ENCODE measurements at regions not wholly inside any gene's neighbourhood (a gene's known extent, or its start where the extent isn't known, plus 50 kb on each side); places are given as distances from the start of the nearest gene placed in this dataset.

GRCh38 chr15:97140216-97140615 is 809.7 kb downstream of the NR2F2 start:
- Histone ChIP-seq H3K4me3 (ENCODE audit: low read length) (no peak overlapping the region), H3K4me1 (ENCODE audit: control insufficient read depth, insufficient read depth, low read length) (no peaks in the 10 kb centered on the region), H3K9me3 (ENCODE audit: control insufficient read depth, low read depth, low read length) (no peaks in the 10 kb centered on the region), H3K27me3 (ENCODE audit: control insufficient read depth, insufficient read depth, low read length) (no peaks in the 10 kb centered on the region), H3K27ac (ENCODE audit: low read length) (no peak overlapping the region), H3K36me3 (ENCODE audit: control insufficient read depth, insufficient read depth, low read length) (no peaks in the 10 kb centered on the region)
- no CpG with 5 or more reads among the region's 4 CpGs for WGBS (ENCODE audit: insufficient coverage, low lambda C conversion rate)
- no peak for DNase-seq

- Histone ChIP-seq H3K27me3 (ENCODE audit: control insufficient read depth, insufficient read depth, low read length) (no peaks in the 10 kb centered on the region), H3K27ac (ENCODE audit: low read length) (no peak overlapping the region), H3K9me3 (ENCODE audit: control insufficient read depth, low read depth, low read length) (no peaks in the 10 kb centered on the region), H3K36me3 (ENCODE audit: control insufficient read depth, insufficient read depth, low read length) (no peaks in the 10 kb centered on the region), H3K4me1 (ENCODE audit: control insufficient read depth, insufficient read depth, low read length) (no peaks in the 10 kb centered on the region), H3K4me3 (ENCODE audit: low read length) (no peak overlapping the region)
- DNase-seq: no peak
- WGBS (ENCODE audit: insufficient coverage, low lambda C conversion rate): 67% methylated on average over 1 of the region's 1 CpG
Measured at GRCh38 chr15:97141360-97141759, 810.9 kb downstream of the NR2F2 start.

DNA sequence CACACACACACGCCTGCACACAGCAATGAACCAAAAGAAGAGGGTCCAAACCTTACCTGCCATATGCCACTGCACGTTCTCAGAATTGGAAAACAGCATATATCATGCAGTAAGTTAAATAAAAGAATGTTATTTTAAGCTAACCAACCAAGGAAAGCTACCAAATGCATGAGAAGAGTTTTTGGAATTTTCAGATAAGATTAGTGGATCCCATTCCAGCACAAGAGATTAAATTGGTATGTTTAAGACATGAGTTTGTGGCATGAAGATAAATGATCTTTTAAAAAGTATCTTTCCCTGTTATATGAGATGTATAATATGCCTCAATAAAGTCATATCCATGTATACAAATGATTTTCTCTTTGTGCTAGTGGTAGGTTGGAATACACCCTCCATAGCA is 811.4 kb downstream of the NR2F2 start:
- H3K9me3 ChIP-seq (ENCODE audit: control insufficient read depth, low read depth, low read length): no peaks in the 10 kb centered on the region
- no peak overlapping the region for H3K27ac ChIP-seq (ENCODE audit: low read length)
- H3K36me3 ChIP-seq (ENCODE audit: control insufficient read depth, insufficient read depth, low read length): no peaks in the 10 kb centered on the region
- no peak for DNase-seq
- no CpG with 5 or more reads among the region's 2 CpGs for WGBS (ENCODE audit: insufficient coverage, low lambda C conversion rate)
- no peaks in the 10 kb centered on the region for H3K27me3 ChIP-seq (ENCODE audit: control insufficient read depth, insufficient read depth, low read length)
- no peak overlapping the region for H3K4me3 ChIP-seq (ENCODE audit: low read length)
- no peaks in the 10 kb centered on the region for H3K4me1 ChIP-seq (ENCODE audit: control insufficient read depth, insufficient read depth, low read length)

DNA sequence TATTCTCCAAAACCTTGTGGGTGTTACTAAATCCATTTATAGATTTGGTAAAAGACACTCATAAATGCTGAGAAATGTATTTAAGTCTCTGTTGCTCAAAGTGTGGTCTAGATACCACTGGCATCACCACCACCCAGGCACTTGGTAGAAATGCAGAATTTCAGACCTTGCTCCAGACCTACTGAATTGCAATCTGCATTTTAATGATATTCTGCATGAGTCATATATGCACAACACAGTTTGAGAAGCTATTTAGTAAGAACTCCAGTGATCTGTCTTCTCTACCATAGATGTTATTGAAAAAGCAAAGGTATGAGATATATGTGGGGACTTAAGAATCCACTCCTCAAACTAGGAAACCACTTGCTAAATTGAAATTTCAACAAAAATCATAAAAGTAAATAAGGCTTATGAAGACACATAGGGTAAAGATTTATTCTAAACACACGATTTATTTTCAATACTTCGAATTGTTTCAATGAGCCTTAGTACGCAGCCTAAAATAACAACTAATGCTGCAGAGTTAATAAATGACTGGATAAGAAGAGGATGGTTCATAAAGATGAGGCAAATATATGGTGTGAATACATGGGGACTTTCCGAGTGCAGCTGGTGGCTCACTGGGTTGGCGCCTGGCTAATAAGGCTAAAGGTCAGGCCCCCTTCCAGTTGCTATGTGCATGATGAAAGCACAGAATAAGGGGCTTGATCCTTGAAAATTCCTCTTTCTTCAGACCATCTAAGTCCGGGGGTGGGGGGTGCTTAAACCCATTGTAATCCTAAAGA is 813.3 kb downstream of the NR2F2 start:
- 90% methylated on average over 3 of the region's 6 CpGs for WGBS (ENCODE audit: insufficient coverage, low lambda C conversion rate)
- no peaks in the 10 kb centered on the region for H3K27me3 ChIP-seq (ENCODE audit: control insufficient read depth, insufficient read depth, low read length)
- no peak for DNase-seq
- H3K4me3 ChIP-seq (ENCODE audit: low read length): no peak overlapping the region
- H3K36me3 ChIP-seq (ENCODE audit: control insufficient read depth, insufficient read depth, low read length): no peaks in the 10 kb centered on the region
- no peaks in the 10 kb centered on the region for H3K4me1 ChIP-seq (ENCODE audit: control insufficient read depth, insufficient read depth, low read length)
- H3K27ac ChIP-seq (ENCODE audit: low read length): no peak overlapping the region
- H3K9me3 ChIP-seq (ENCODE audit: control insufficient read depth, low read depth, low read length): no peaks in the 10 kb centered on the region

DNA sequence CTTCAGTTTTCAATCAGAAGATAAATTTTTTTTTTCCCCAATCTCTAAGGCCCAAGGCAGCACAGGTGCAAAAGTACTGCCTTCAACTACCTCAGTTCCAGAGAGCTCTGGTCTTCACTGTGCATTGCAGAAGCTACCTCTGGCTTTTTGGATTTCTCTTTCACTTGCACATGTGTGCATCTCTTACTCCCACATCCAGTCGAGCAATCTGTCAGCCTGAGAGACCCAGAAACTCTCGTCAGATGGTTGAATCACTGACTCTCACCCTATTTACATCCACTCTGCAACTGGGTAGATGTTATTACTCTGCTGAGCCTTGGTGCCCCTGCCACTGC is 813.8 kb downstream of the NR2F2 start:
- no peak overlapping the region for H3K27ac ChIP-seq (ENCODE audit: low read length)
- no CpG with 5 or more reads among the region's 2 CpGs for WGBS (ENCODE audit: insufficient coverage, low lambda C conversion rate)
- H3K4me3 ChIP-seq (ENCODE audit: low read length): no peak overlapping the region
- no peaks in the 10 kb centered on the region for H3K27me3 ChIP-seq (ENCODE audit: control insufficient read depth, insufficient read depth, low read length)
- DNase-seq: no peak
- H3K9me3 ChIP-seq (ENCODE audit: control insufficient read depth, low read depth, low read length): no peaks in the 10 kb centered on the region
- no peaks in the 10 kb centered on the region for H3K4me1 ChIP-seq (ENCODE audit: control insufficient read depth, insufficient read depth, low read length)
- no peaks in the 10 kb centered on the region for H3K36me3 ChIP-seq (ENCODE audit: control insufficient read depth, insufficient read depth, low read length)

- no peak for DNase-seq
- Histone ChIP-seq H3K27ac (ENCODE audit: low read length) (no peak overlapping the region), H3K36me3 (ENCODE audit: control insufficient read depth, insufficient read depth, low read length) (no peaks in the 10 kb centered on the region), H3K9me3 (ENCODE audit: control insufficient read depth, low read depth, low read length) (no peaks in the 10 kb centered on the region), H3K4me1 (ENCODE audit: control insufficient read depth, insufficient read depth, low read length) (no peaks in the 10 kb centered on the region), H3K27me3 (ENCODE audit: control insufficient read depth, insufficient read depth, low read length) (no peaks in the 10 kb centered on the region), H3K4me3 (ENCODE audit: low read length) (no peak overlapping the region)
- 81% methylated on average over 2 of the region's 18 CpGs for WGBS (ENCODE audit: insufficient coverage, low lambda C conversion rate)
Measured at GRCh38 chr15:97146929-97147870, 813.3 kb upstream of the ARRDC4 start.

GRCh38 chr15:97153356-97153965 is 807.0 kb upstream of the ARRDC4 start:
- Histone ChIP-seq H3K27me3 (ENCODE audit: control insufficient read depth, insufficient read depth, low read length) (no peaks in the 10 kb centered on the region), H3K27ac (ENCODE audit: low read length) (no peak overlapping the region), H3K36me3 (ENCODE audit: control insufficient read depth, insufficient read depth, low read length) (no peaks in the 10 kb centered on the region), H3K4me1 (ENCODE audit: control insufficient read depth, insufficient read depth, low read length) (no peaks in the 10 kb centered on the region), H3K4me3 (ENCODE audit: low read length) (no peak overlapping the region), H3K9me3 (ENCODE audit: control insufficient read depth, low read depth, low read length) (no peaks in the 10 kb centered on the region)
- WGBS (ENCODE audit: insufficient coverage, low lambda C conversion rate): no CpG with 5 or more reads among the region's 1 CpG
- no peak for DNase-seq

GRCh38 chr15:97156739-97157265 is 803.7 kb upstream of the ARRDC4 start:
- DNase-seq: no peak
- H3K36me3 ChIP-seq (ENCODE audit: control insufficient read depth, insufficient read depth, low read length): no peaks in the 10 kb centered on the region
- H3K27ac ChIP-seq (ENCODE audit: low read length): no peak overlapping the region
- H3K27me3 ChIP-seq (ENCODE audit: control insufficient read depth, insufficient read depth, low read length): no peaks in the 10 kb centered on the region
- no peaks in the 10 kb centered on the region for H3K4me1 ChIP-seq (ENCODE audit: control insufficient read depth, insufficient read depth, low read length)
- no peak overlapping the region for H3K4me3 ChIP-seq (ENCODE audit: low read length)
- no CpG with 5 or more reads among the region's 2 CpGs for WGBS (ENCODE audit: insufficient coverage, low lambda C conversion rate)
- no peaks in the 10 kb centered on the region for H3K9me3 ChIP-seq (ENCODE audit: control insufficient read depth, low read depth, low read length)

- H3K4me1 ChIP-seq (ENCODE audit: control insufficient read depth, insufficient read depth, low read length): no peaks in the 10 kb centered on the region
- no peaks in the 10 kb centered on the region for H3K27me3 ChIP-seq (ENCODE audit: control insufficient read depth, insufficient read depth, low read length)
- no peak for DNase-seq
- no peaks in the 10 kb centered on the region for H3K9me3 ChIP-seq (ENCODE audit: control insufficient read depth, low read depth, low read length)
- no peak overlapping the region for H3K4me3 ChIP-seq (ENCODE audit: low read length)
- no peak overlapping the region for H3K27ac ChIP-seq (ENCODE audit: low read length)
- no CpG with 5 or more reads among the region's 2 CpGs for WGBS (ENCODE audit: insufficient coverage, low lambda C conversion rate)
- H3K36me3 ChIP-seq (ENCODE audit: control insufficient read depth, insufficient read depth, low read length): no peaks in the 10 kb centered on the region
Measured at GRCh38 chr15:97162805-97163495, 797.6 kb upstream of the ARRDC4 start.

- no peaks in the 10 kb centered on the region for H3K4me1 ChIP-seq (ENCODE audit: control insufficient read depth, insufficient read depth, low read length)
- no peak overlapping the region for H3K4me3 ChIP-seq (ENCODE audit: low read length)
- no peaks in the 10 kb centered on the region for H3K36me3 ChIP-seq (ENCODE audit: control insufficient read depth, insufficient read depth, low read length)
- no peaks in the 10 kb centered on the region for H3K27me3 ChIP-seq (ENCODE audit: control insufficient read depth, insufficient read depth, low read length)
- H3K27ac ChIP-seq (ENCODE audit: low read length): no peak overlapping the region
- H3K9me3 ChIP-seq (ENCODE audit: control insufficient read depth, low read depth, low read length): no peaks in the 10 kb centered on the region
- no CpG with 5 or more reads among the region's 2 CpGs for WGBS (ENCODE audit: insufficient coverage, low lambda C conversion rate)
- no peak for DNase-seq
Measured at GRCh38 chr15:97165205-97165604, 795.3 kb upstream of the ARRDC4 start.

All from large intestine (tissue), 3 donors.